Esophagus muscularis mucosa (tissue), 4 donors: ENCODE measurements at regions not wholly inside any gene's neighbourhood (a gene's known extent, or its start where the extent isn't known, plus 50 kb on each side); places are given as distances from the start of the nearest gene placed in this dataset.
"Not testable (repeated sequence)": the region's sequence is repeated elsewhere in the genome, so short reads cannot be mapped to it uniquely, and the experiment has no call there.

Experiments
- DNase-seq: peaks from one replicate; pipeline ENCODE4 v3.0.0-alpha.2; 2017; ENCODE audit errors: extremely low spot score
- H3K27ac ChIP-seq, 4 donors: fragments of 200-600 bp; sonication (generic); replicated peaks in 1 of 4; 1 replicate in 3 of 4; 2 replicates in 1 of 4; pipeline ENCODE4 v1.5.1; 2016 to 2019; ENCODE audit warnings: mild to moderate bottlenecking in 1 of 4
- H3K27me3 ChIP-seq, 4 donors: fragments of 200-600 bp; sonication (generic); one replicate each; pipeline versions ENCODE4 v1.5.1 to v1.6.0; 2016 to 2019
- H3K36me3 ChIP-seq, 4 donors: fragments of 200-600 bp; sonication (generic); one replicate each; pipeline ENCODE4 v1.5.1; 2016 to 2019
- H3K4me1 ChIP-seq, 4 donors: fragments of 200-600 bp; sonication (generic); one replicate each; pipeline ENCODE4 v1.5.1; 2016 to 2019
- H3K4me3 ChIP-seq, 4 donors: fragments of 200-600 bp; sonication (generic); 1 replicate in 2 of 4; 2 replicates in 2 of 4; pipeline ENCODE4 v1.5.1; 2016 to 2019; ENCODE audit warnings: mild to moderate bottlenecking in 4 of 4, moderate library complexity in 1 of 4
- H3K9me3 ChIP-seq, 4 donors: fragments of 200-600 bp; sonication (generic); 1 replicate in 3 of 4; 2 replicates in 1 of 4; pipeline ENCODE4 v1.5.1; 2016 to 2019
- EP300 ChIP-seq: sonication (generic); formaldehyde crosslinking; IDR thresholded peaks from one replicate; pipeline ENCODE4 v1.6.1; 2017; ENCODE audit warnings: antibody characterized with exemption
- POLR2A ChIP-seq: fragments of 450-650 bp; IDR thresholded peaks from one replicate; pipeline ENCODE4 v1.6.1; 2017; ENCODE audit warnings: antibody characterized with exemption, moderate library complexity, mild to moderate bottlenecking, low read depth
- POLR2AphosphoS5 ChIP-seq, 2 donors: sonication (generic); formaldehyde crosslinking; IDR thresholded peaks; one replicate each; pipeline ENCODE4 v1.6.1; 2017; ENCODE audit warnings: antibody characterized with exemption in 2 of 2
- WGBS: methylation state at CpG from one replicate; pipeline ENCODE4 v1.1.5; 2018; 5-methylcytosine and 5-hydroxymethylcytosine counted together
- intact Hi-C: fragments of 100-400 bp; cut with DNase I; formaldehyde crosslinking; loops from one replicate; pipeline ENCODE4 v1.15.1; 2023
- TF ChIP-seq, protein P1 (sequence below), 3 experiments: fragments of 200-600 bp in 2 of 3; fragments of 450-650 bp in 1 of 3; sonication (generic) in 2 of 3; IDR thresholded peaks; one replicate each; pipeline ENCODE4 v1.5.1; 2017 to 2019; ENCODE audit warnings: antibody characterized with exemption in 3 of 3, mild to moderate bottlenecking in 2 of 3, moderate library complexity in 1 of 3

GRCh38 chr10:62694537-62695126, 109.9 kb upstream of the ADO start:
- no peaks in the 10 kb centered on the region for H3K27me3 ChIP-seq
- H3K27ac ChIP-seq, result no peak overlapping the region
- TF ChIP-seq, protein P1, sequence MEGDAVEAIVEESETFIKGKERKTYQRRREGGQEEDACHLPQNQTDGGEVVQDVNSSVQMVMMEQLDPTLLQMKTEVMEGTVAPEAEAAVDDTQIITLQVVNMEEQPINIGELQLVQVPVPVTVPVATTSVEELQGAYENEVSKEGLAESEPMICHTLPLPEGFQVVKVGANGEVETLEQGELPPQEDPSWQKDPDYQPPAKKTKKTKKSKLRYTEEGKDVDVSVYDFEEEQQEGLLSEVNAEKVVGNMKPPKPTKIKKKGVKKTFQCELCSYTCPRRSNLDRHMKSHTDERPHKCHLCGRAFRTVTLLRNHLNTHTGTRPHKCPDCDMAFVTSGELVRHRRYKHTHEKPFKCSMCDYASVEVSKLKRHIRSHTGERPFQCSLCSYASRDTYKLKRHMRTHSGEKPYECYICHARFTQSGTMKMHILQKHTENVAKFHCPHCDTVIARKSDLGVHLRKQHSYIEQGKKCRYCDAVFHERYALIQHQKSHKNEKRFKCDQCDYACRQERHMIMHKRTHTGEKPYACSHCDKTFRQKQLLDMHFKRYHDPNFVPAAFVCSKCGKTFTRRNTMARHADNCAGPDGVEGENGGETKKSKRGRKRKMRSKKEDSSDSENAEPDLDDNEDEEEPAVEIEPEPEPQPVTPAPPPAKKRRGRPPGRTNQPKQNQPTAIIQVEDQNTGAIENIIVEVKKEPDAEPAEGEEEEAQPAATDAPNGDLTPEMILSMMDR (IDR thresholded peaks at IDR 0.05), result no peak
- no peak for TF ChIP-seq POLR2AphosphoS5 (IDR thresholded peaks at IDR 0.05)
- no peak for TF ChIP-seq POLR2A
- no peak for TF ChIP-seq EP300
- 69% methylated on average over 3 of the region's 3 CpGs for WGBS
- H3K4me1 ChIP-seq, result peaks cover 0 to 4% (median 1%) of the 10 kb centered on the region in 4 donors
- DNase-seq, result no peak
- no peak overlapping the region for H3K4me3 ChIP-seq
- peaks cover 0 to 23% (median 7%) of the 10 kb centered on the region in 4 donors for H3K9me3 ChIP-seq
- intact Hi-C loops, result no loop called here
- no peaks in the 10 kb centered on the region for H3K36me3 ChIP-seq

DNA sequence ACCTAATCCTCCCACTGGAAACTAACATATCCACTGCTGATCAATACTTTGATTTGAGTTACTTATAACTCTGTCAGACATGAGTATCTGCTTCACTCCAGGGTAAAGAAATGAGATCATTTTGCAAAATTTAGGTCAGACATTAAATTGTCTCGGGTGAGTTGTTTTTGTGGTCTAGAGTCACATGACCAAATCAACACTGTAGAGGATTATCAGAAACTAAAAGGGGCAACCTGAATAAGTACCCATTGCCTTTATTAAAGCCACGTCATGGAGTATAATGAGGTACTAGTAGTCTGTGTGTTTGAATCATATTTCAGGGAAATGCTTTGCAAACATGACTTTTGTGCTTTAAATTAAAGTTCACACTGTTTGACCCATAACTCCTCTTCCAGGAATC, 107.7 kb upstream of the ADO start:
- WGBS, result 64% methylated on average over 2 of the region's 2 CpGs
- Histone ChIP-seq H3K27me3 (peaks cover 0 to 3% (median 0%) of the 10 kb centered on the region in 4 donors), H3K36me3 (no peaks in the 10 kb centered on the region), H3K27ac (no peak overlapping the region), H3K4me1 (no peaks in the 10 kb centered on the region), H3K4me3 (no peak overlapping the region), H3K9me3 (peaks cover 0 to 31% (median 14%) of the 10 kb centered on the region in 4 donors)
- intact Hi-C loops, result no loop called here
- DNase-seq, result no peak
- TF ChIP-seq, protein P1 (IDR thresholded peaks at IDR 0.05), result no peak
- no peak for TF ChIP-seq EP300
- no peak for TF ChIP-seq POLR2A
- TF ChIP-seq POLR2AphosphoS5 (IDR thresholded peaks at IDR 0.05), result no peak

DNA sequence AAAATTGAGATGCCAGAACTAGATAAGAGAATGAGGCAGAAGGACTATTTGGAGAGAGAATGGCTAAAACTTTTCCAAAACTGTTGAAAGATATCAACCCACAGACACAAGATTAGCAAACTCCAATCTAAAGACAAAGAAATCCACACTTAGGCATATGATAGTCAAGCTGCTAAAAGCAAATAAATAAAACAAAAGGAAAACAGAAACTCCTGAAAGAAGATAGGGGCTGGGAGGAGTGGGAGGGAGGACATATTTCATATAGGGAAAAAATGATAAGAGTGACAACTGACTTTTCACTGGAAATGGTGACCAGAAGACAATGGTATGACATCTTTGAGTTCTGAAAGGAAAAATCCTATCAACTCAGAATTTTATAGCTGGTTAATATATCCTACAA, 105.4 kb upstream of the ADO start:
- no peak for DNase-seq
- H3K36me3 ChIP-seq, result no peaks in the 10 kb centered on the region
- no peaks in the 10 kb centered on the region for H3K4me1 ChIP-seq
- no peak overlapping the region for H3K4me3 ChIP-seq
- peaks cover 0 to 31% (median 14%) of the 10 kb centered on the region in 4 donors for H3K9me3 ChIP-seq
- TF ChIP-seq, protein P1 (IDR thresholded peaks at IDR 0.05), result no peak
- no peak for TF ChIP-seq POLR2AphosphoS5 (IDR thresholded peaks at IDR 0.05)
- no peak for TF ChIP-seq POLR2A
- no peak for TF ChIP-seq EP300
- intact Hi-C loops, result no loop called here
- H3K27ac ChIP-seq, result no peak overlapping the region
- peaks cover 0 to 3% (median 0%) of the 10 kb centered on the region in 4 donors for H3K27me3 ChIP-seq

- DNase-seq, intact Hi-C loops, H3K4me1 ChIP-seq, H3K27me3 ChIP-seq, H3K27ac ChIP-seq, H3K4me3 ChIP-seq, H3K36me3 ChIP-seq: not testable (repeated sequence)
- WGBS, result 87% methylated on average over 3 of the region's 3 CpGs
- peaks cover 0 to 14% (median 10%) of the 10 kb centered on the region in 4 donors for H3K9me3 ChIP-seq
Measured at GRCh38 chr10:62704121-62704520, 100.4 kb upstream of the ADO start.

GRCh38 chr10:62705789-62706188, 98.7 kb upstream of the ADO start:
- WGBS, result 82% methylated on average over 2 of the region's 2 CpGs
- DNase-seq, result no peak
- Histone ChIP-seq H3K27ac (no peak overlapping the region), H3K36me3 (no peaks in the 10 kb centered on the region), H3K4me3 (no peak overlapping the region), H3K4me1 (no peaks in the 10 kb centered on the region), H3K27me3 (peaks cover 0 to 3% (median 0%) of the 10 kb centered on the region in 4 donors), H3K9me3 (no peaks in the 10 kb centered on the region)
- TF ChIP-seq EP300 (no peak), POLR2AphosphoS5 (IDR thresholded peaks at IDR 0.05) (no peak), POLR2A (no peak)
- TF ChIP-seq, protein P1 (IDR thresholded peaks at IDR 0.05), result no peak
- intact Hi-C loops, result no loop called here
